Right ventricle myocardium superior (tissue), 1 donor: ENCODE measurements at regions not wholly inside any gene's neighbourhood (a gene's known extent, or its start where the extent isn't known, plus 50 kb on each side); places are given as distances from the start of the nearest gene placed in this dataset.

Experiments used
- ATAC-seq: fragments of 200-7000 bp; cut with Tn5 transposase; one replicate; pipeline ENCODE4 v1.9.1; 2020; ENCODE audit warnings: mild to moderate bottlenecking; ENCODE audit not compliant: poor library complexity
- DNase-seq: peaks from one replicate; pipeline ENCODE4 v3.0.0-alpha.2; 2020
- intact Hi-C: fragments of 100-400 bp; cut with DNase I; formaldehyde crosslinking; loops from one replicate; pipeline ENCODE4 v1.11.2; 2022
- donor health status: DM: no; HTN: yes; CAD: no; lungs with severe emphysema.

DNA sequence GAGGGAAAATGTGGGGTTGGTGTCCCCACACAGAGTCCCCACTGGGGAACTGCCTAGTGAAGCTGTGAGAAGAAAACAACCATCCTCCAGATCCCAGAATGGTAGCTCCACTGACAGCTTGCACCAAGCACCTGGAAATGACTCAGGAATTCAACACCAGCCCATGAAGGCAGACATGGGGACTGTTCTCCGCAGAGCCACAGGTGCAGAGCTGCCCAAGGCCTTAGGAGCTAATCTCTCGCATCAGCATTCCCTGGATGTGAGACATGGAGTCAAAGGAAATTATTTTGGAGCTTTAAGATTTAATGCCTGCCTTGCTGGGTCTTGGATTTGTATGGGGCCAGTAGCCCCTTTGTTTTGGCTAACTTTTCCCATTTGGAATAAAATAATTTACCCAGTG lies 367.9 kb downstream of the FAM133A start:
- no peak for DNase-seq
- no peak for ATAC-seq
- intact Hi-C loops = no loop called here

DNA sequence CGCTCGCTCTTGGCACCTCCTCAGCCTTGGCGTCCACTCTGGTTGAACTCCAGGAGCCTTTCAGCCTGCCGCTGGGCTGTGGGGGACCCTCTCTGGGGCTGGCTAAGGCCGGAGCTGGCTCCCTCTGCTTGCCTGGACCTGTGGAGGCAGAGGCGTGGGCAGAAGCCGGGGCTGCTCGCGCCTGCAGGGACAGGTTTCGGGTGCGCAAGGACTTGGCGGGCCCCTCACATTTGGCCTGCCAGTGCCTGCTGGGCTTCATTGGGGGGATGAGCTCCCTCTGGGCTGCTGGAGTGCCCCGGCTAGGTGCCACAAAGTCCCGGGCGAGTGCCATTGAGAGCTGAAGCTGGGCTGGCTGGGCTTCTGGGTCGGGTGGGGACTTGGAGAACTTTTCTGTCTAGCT lies 371.7 kb downstream of the FAM133A start:
- ATAC-seq = no peak
- intact Hi-C loops = no loop called here
- no peak for DNase-seq

DNA sequence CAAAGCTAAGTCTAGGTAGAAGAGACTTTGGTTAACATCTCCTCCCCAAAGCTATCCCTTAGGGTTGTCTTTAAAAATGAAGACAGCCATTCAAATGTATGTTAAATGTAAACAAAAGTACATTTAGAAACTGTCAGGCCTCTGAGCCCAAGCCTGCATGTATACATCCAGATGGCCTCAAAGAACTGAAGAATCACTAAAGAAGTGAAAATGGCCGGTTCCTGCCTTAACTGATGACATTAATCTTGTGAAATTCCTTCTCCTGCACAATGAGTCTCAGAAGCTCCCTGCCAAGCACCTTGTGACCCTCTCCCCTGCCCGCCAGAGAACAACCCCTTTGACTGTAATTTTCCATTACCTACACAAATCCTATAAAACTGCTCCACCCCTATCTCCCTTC lies 377.9 kb downstream of the FAM133A start:
- DNase-seq (no peak), ATAC-seq (no peak)
- intact Hi-C loops = no loop called here

DNA sequence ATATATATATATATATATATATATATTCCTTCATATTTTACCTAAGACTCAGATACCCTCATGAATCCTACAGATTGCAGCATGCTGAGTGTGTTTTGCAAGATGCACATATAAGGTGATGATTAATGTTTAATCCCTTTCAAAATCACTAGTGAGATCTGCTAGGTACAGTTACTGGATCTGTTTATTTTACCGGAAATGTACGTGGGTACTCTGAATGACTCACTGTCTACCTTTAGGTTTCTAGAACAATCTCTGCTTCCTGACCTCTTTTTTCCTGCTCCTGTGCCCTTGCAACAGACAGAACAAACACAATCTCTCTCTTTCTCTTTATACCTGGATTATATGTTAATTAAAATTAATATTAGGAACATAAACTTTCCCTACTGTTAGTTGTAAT lies 379.6 kb downstream of the FAM133A start:
- DNase-seq (no peak), ATAC-seq (no peak)
- intact Hi-C loops = no loop called here

DNA sequence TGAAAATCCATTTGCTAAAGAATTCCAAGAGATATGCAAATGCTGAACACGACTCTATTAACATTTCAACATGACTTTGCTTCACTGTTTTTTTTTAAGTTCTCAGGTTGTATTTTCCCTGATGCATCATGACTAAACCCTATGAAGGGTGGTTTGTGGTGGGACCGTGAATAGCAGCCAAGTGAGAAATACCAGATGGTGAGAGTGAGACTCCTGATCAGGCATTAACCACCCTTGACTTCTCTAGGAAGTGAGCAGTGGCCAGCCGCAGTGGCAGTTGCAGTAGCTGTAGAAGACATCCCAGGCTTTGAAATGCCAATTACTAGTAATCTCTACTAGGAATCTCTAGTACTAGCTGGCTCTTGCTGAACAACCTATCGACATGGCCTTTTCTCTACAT lies 383.4 kb downstream of the FAM133A start:
- DNase-seq (no peak), ATAC-seq (no peak)
- intact Hi-C loops = no loop called here

DNA sequence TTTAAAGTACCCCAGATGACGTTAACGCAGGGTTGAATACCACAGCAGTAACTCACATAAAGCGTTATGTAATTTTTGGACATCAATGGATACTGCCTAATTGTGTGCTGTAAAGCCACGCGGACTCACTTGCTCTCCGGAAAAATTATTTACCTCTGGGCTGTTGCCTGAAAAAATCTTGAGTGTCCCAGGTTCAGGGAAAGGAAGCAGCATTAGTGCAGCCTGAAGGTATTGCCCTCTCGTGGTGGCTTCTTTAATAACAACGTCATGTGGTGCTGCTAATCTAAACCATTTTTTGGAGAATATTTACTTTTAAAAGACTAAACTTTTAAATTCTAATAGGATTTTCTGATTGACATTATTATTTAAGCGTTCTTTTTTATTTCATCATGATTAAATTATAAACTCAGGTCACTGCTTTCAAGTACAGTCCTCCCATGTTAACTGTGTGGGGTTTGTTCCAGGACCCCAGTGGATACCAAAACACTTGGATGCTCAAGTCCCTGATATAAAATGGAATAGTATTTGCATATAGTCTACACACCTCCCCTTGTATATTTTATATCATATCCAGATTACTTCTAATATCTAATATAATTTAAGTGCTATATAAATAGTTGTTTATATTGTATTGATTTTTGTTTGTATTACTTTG lies 384.8 kb downstream of the FAM133A start:
- DNase-seq = no peak
- intact Hi-C loops = no loop called here
- ATAC-seq = no peak

DNA sequence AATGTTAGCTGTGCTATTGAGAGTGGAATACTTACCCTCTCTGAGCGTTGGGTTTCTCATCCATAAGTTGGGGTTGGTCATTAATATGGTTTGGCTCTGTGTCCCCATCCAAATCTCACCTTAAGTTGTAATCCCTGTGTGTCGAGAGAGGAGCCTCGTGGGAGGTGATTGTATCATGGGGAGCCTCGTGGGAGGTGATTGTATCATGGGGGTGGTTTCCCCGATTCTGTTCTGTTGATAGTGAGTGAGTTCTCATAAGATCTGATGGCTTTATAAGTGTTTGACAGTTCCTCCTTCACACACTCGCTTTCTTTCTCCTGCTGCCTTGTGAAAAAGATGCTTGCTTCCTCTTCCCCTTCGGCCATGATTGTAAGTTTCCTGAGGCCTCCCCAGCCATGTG lies 391.1 kb downstream of the FAM133A start:
- no peak for DNase-seq
- no peak for ATAC-seq
- intact Hi-C loops = no loop called here

DNA sequence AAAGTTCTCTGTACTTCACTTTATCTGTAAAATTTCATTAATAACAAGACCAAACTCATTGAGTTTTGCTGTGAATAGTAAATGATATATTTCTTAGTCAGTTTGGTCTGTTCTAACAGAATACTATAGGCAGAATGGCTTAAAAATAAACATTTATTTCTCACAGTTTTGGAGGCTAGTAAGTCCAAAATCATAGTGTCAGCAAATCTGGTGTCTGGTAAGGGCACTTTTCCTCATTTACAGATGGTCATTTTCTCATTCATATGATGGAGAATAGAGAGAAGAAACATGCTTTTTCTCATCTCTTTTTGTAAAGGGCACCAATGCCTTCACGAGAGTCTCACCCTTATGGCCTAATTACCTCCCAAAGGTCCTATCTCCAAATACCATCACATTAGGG lies 415.1 kb downstream of the FAM133A start:
- ATAC-seq (no peak), DNase-seq (no peak)
- intact Hi-C loops = no loop called here

DNA sequence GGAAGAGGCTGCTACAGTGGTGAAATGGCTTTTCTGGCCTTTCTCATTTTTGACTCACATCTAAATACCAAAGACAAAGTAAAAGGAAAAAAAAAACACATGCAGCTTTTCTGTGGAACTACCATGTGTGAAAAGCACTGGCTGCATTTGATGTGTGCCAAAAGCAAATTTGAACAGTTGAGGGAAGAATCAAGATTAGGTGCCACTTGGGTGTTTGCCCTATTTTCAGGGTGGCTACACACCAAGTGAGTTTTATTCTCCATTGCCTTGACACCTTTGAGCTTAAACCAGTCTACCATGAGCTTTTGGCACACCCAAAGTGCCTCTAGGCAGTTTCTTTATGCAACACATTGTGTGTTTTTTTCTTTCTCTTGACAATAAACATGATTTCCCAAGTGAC lies 423.9 kb downstream of the FAM133A start:
- ATAC-seq = no peak
- DNase-seq = no peak
- intact Hi-C loops = no loop called here

DNA sequence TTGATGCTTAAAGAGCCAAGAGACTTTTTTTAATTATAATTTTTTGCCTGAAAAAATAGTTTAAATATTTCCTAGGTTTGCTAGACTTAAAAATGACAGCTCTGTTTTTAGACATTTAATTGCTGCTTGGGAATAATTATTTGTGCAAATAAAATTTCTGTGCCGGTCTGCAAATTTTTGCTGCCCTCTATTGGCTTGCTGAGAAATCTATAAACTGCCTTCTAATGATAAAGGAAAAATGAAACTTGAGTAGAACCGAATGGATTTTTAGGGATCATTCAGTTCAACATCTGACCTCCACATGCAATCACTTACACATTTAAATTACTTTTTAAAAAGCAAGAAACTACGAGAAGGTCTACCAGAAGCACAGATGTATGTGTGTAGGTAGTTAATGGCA lies 434.0 kb downstream of the FAM133A start:
- DNase-seq (no peak), ATAC-seq (no peak)
- intact Hi-C loops = no loop called here

DNA sequence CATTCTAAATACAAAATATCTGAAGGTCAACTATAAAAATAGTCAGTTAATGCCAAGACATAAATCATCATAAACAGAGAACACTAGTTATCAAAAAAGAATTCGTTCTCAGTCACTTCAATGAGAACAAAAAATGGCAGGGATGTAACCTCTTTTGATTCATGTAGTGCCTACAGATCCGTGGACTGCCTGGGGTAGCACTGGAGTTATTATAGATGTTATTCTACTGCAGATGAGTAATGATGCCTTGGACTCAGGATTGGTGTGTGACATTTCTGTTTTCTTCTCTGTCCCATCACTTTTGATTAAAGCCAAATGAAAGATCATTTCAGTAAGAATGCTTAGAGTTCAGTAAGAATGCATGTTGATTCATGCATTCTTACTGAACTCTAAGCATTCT lies 440.4 kb downstream of the FAM133A start:
- intact Hi-C loops = no loop called here
- ATAC-seq (no peak), DNase-seq (no peak)

DNA sequence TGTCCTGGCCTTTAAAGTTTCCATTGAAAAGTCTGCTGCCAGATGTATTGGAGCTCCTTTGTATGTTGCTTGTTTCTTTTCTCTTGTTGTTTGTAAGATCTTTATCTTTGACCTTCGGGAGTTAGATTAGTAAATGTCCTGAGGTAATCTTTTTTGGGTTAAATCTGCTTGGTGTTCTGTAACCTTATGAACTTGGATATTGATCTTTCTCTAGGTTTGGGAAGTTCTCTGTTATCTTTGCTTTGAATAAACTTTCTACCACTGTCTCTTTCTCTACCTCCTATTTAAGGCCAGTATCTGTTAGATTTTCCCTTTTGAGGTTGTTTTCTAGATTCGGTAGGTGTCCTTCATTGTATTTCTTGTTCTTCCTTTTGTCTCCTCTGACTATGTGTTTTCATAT lies 447.8 kb downstream of the FAM133A start:
- no peak for DNase-seq
- intact Hi-C loops = no loop called here
- ATAC-seq = no peak

DNA sequence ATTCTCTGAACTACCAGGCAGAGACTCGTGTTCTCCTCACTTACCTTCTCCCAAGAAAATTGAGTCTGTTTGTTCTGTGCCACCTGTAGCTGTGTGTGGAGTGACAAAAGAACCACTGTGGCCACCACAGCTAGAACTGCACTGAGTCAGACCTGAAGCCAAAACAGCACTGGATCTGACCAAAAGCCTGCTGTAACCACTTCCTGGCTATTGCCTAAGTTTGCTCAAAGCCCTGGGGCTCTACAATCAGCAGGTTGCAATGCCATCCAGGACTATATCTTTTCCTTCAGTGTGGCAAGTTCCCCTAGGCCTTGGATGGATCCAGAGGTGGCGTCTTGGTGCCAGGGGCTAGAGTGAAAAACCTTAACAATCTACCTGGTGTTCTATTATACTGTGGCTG lies 449.1 kb downstream of the FAM133A start:
- intact Hi-C loops = no loop called here
- DNase-seq (no peak), ATAC-seq (no peak)

DNA sequence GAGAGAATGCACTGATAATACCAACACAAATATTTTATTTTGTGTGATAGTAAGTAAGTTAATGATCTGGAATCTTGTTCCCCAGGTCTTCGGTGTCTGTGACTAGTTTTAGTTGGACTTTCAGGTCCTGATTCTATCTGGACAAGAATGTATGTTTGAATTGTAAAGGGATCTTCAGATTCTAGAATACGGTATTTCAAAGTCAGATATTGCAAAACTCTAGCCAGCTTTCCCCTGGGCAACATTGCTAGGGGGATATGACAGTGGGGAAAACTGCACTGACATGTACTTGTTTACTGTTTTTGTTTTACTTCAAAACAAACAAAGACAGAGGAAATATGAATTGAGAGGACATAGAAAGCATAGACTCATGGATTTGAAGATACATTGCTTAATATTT lies 489.0 kb downstream of the FAM133A start:
- intact Hi-C loops = no loop called here
- no peak for DNase-seq
- ATAC-seq = no peak

DNA sequence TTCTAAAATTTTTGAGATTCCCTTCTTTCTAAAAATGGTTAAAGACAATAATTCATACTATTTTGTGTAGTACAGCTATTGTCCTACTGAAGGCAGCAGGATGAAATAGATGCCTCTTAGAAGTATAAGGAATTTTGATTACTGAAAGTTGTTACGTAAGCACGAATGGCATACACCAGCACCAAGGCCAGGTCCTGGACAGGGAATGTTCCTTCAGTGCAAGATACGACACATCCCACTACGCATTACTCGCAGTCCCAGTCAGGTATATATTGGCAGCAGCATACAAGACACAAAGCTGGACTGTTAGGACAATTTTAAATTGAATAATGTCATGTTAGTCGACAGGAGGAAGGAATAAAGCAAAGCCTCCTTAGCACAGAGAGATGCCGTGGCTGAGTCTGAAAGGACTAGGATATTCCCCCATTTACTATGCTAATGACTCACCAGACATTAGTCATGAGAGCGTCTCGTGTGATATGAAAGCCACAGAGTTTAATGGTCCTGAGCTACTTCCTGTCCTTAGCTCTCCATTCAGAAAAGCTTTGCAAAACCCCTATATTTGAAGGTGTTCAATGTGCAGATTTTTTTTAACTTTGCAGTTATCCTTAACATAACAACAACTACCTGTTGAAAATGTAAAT lies 504.3 kb downstream of the FAM133A start:
- intact Hi-C loops = no loop called here
- no peak for DNase-seq
- ATAC-seq = no peak

DNA sequence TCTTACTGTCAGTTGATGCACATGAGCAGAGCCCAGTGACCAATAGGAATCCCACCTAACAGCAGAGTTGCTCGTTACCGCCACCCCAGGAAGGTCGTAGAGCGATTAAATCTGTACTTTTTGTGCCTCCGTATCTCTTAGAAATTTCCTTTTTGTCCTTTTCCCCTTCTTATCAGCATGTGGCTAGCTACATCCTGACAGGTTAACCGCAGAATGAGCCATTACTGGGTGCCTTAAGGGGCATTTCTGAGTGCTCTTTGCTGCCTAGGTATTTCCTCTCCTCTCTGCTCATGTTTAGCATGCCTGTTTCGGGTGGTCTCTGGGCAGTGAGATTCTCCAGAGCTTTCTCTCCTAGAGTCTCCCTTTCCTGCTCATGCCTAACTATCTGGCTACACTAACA lies 530.5 kb downstream of the FAM133A start:
- ATAC-seq (no peak), DNase-seq (no peak)
- intact Hi-C loops = no loop called here

DNA sequence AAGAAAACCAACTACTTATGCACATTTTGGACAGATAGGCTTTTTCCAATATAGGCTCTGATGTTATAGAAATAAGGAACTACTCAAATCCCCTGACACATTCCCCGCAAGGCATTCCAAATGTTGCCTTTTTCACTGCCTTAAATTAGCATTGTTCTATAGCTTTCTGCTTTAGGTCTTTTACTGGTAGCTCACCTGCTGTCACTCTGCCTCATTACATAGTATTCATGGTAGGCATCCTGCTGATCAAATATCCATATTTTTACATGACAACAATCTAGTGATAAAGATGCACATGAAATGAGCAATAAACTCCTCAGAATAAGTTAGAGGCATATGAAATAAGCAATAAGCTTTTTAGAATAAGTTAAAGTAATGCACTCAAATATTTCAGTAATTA lies 542.7 kb downstream of the FAM133A start:
- intact Hi-C loops = no loop called here
- no peak for ATAC-seq
- no peak for DNase-seq

DNA sequence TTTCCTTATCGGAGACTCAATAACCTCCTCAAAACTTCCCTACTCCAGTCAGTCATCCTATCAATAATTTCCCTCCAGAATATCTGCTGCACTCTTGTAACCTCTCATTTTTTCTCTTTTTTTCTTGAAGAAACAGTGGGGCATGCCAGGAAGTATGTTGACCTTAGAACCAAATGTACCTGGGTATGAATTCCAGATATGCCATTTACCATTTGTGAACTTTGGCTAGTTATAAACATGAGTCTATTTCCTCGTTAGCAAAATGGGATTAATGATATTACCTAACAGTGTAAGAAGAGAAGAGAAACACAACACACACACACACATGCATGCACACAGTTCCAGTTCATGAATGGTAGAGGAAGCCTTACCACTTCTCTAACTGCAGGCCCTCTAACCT lies 578.2 kb downstream of the FAM133A start:
- ATAC-seq (no peak), DNase-seq (no peak)
- intact Hi-C loops = no loop called here

DNA sequence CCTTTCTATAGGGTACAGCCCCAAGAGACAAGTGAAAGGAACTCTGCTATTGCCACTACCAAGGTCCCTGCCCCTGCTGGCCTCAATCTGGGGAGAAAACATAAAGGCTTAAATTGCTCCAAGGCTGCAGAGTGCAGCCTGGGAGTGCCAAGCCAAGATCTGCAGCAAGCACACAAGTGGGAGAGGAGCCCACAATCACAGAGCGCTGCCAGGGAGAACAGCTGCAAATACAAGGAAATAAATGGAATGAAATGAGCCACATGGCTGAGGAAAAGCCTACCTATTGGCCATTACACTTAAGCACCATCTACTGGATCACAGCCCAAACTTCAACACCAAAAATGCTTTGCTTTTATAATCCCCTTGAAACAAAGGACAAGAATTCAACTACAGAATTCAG lies 582.4 kb downstream of the FAM133A start:
- intact Hi-C loops = no loop called here
- no peak for DNase-seq
- ATAC-seq = no peak

DNA sequence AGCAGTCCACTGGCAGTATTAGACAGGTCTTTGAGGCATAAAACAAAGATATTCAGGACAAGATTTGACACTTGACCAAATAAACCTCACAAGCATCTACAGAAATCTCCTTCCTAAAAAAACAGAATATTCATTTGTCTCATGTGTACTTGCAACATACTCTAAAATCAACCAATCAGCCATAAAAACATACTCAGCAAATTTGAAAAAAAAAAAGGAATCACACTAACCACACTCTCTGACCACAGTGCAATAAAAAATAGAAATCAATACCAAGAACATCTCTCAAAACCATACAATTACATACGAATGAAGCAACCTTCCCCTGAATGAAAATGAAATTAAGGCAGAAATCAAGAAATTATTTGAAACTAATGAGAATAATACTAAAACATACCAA lies 591.3 kb downstream of the FAM133A start:
- intact Hi-C loops = no loop called here

DNA sequence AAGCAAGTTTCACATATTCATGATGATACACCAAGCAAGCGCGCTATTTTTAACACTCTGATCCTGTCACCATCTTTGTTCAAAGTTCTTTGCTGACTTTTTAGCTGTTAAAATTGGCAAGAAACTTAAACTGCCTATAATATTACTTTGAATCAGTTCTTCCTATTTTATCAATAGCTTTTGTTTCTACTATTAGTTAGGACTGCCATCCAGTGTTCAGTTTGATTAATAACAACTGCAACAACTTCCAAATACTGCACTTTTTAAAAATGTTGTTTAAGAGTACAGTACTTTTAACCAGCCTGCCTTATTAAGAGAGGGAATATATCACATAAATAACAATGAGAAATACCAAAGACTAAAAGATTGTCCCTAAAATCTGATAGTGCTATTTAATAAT lies 614.3 kb downstream of the FAM133A start:
- no peak for DNase-seq
- intact Hi-C loops = no loop called here
- ATAC-seq = no peak

More for the DNA sequence above, 591.3 kb downstream of the FAM133A start:
- no peak for DNase-seq
- ATAC-seq = no peak
